ENCODE measurements at regions not wholly inside any gene's neighbourhood (a gene's known extent, or its start where the extent isn't known, plus 50 kb on each side); places are given as distances from the start of the nearest gene placed in this dataset.

DNA sequence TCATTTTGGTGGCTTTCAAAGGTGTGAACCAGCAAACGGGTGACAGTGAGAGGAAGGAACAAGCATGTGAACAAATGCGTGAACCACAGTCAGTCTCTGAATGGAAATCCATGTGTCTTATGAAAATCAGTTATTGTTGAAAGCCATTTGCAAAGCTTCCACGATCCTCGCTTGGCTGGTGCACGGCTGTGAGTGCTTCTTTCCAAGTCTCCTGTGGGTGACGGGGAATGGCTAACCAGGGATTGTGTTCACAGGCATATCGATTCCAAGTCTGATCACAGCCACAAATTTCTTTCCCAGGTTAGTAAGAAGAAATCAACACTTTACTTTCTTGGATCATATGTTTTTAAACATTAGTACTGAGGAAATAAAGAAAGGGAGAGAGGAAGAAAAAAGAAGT lies 556.9 kb upstream of the RBFOX1 start:
- Histone ChIP-seq H3K4me3 (no peak overlapping the region), H3K27me3 (replicated peaks in 1 of 7) (no peaks in the 10 kb centered on the region), H3K27ac (no peak overlapping the region), H3K36me3 (no peaks in the 10 kb centered on the region), H3K4me1 (no peaks in the 10 kb centered on the region), H3K9me3 (peaks cover 0 to 4% (median 0%) of the 10 kb centered on the region in 8 donors)
- 86 to 90% (median 87%) methylated on average over 7 of the region's 7 CpGs for WGBS, 5 donors
- DNase-seq: no peak
- intact Hi-C loops (cut with DNase I; ENCODE audit: low total_unique reads): no loop called here
- TF ChIP-seq, protein P1, sequence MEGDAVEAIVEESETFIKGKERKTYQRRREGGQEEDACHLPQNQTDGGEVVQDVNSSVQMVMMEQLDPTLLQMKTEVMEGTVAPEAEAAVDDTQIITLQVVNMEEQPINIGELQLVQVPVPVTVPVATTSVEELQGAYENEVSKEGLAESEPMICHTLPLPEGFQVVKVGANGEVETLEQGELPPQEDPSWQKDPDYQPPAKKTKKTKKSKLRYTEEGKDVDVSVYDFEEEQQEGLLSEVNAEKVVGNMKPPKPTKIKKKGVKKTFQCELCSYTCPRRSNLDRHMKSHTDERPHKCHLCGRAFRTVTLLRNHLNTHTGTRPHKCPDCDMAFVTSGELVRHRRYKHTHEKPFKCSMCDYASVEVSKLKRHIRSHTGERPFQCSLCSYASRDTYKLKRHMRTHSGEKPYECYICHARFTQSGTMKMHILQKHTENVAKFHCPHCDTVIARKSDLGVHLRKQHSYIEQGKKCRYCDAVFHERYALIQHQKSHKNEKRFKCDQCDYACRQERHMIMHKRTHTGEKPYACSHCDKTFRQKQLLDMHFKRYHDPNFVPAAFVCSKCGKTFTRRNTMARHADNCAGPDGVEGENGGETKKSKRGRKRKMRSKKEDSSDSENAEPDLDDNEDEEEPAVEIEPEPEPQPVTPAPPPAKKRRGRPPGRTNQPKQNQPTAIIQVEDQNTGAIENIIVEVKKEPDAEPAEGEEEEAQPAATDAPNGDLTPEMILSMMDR (IDR thresholded peaks at IDR 0.05 in 8 of 11, conservative IDR thresholded peaks at IDR 0.05 in 3 of 11): no peak
- TF ChIP-seq POLR2A (IDR thresholded peaks at IDR 0.05): no peak
- TF ChIP-seq POLR2AphosphoS5 (IDR thresholded peaks at IDR 0.05): no peak

DNA sequence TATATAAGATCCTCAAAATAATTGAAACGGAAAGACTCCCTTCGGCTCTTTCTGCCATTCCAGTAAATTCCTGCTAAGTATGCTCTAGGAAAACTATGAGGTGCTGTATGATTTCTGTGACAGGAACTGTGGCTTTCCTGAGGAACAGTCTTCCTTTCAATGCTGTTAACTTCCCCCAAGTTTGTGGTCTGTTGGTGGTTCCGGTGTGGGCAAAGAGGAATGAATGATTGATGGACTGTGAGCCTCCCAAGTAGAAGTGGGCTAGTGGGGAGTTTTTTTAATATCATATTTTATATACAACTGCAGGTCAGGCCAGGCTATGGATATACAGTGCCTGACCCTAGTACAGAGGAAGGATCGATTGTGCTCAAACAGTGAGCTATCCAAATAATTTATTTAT lies 560.7 kb upstream of the RBFOX1 start:
- 17 to 39% (median 21%) methylated on average over 4 of the region's 4 CpGs for WGBS, 5 donors
- TF ChIP-seq, protein P1 (IDR thresholded peaks at IDR 0.05 in 8 of 11, conservative IDR thresholded peaks at IDR 0.05 in 3 of 11): no peak
- no peak for TF ChIP-seq POLR2A (IDR thresholded peaks at IDR 0.05)
- Histone ChIP-seq H3K27ac (no peak overlapping the region), H3K4me1 (no peaks in the 10 kb centered on the region), H3K36me3 (no peaks in the 10 kb centered on the region), H3K9me3 (no peaks in the 10 kb centered on the region), H3K27me3 (replicated peaks in 1 of 7) (no peaks in the 10 kb centered on the region), H3K4me3 (no peak overlapping the region)
- DNase-seq: no peak
- intact Hi-C loops (cut with DNase I; ENCODE audit: low total_unique reads): no loop called here

DNA sequence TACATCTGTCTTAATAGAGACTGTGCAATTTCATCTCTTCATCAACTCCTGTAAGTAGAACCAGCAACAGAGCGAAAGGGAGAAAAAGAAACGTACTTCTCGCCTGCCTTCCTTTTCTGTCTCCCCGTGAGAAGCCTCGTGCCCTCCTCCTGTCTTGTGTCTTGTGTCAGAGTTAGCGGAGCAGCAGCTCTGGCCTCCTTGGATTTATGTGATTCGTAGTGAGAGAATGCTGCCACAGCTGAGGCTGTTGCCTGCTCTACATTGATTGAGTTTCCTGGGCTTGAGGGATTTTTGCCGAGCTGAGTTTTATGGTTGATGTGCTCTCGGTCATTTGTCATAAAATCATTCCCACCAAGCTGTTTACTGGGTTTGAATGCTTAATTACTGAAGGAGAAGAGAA lies 579.1 kb upstream of the RBFOX1 start:
- DNase-seq: no peak
- 64 to 74% (median 72%) methylated on average over 9 of the region's 9 CpGs for WGBS, 5 donors
- intact Hi-C loops (cut with DNase I; ENCODE audit: low total_unique reads): no loop called here
- Histone ChIP-seq H3K36me3 (no peaks in the 10 kb centered on the region), H3K4me1 (no peaks in the 10 kb centered on the region), H3K9me3 (peaks cover 0 to 7% (median 0%) of the 10 kb centered on the region in 8 donors), H3K27ac (no peak overlapping the region), H3K27me3 (replicated peaks in 1 of 7) (no peaks in the 10 kb centered on the region), H3K4me3 (no peak overlapping the region)
- TF ChIP-seq, protein P1 (IDR thresholded peaks at IDR 0.05 in 8 of 11, conservative IDR thresholded peaks at IDR 0.05 in 3 of 11): no peak
- no peak for TF ChIP-seq POLR2AphosphoS5 (IDR thresholded peaks at IDR 0.05)
- TF ChIP-seq POLR2A (IDR thresholded peaks at IDR 0.05): no peak

DNA sequence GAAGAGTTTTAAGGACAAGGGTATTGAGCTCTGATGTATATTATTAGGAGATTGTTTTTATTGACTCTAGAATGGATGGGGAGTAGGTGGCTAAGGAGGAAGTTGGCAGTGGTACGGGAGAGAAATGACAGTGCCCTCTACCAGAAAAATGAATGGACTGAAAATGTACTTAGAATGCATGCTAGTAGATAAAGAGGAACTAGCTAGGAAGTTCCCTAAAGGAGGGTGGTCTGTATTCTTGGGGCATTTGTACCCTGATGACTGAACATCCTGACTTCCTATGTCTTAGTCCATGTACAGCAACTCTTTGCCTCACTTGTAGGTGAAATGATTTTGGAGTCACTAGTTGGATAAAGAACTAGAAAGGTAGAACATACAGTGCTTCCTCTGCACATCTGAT lies 581.5 kb upstream of the RBFOX1 start:
- TF ChIP-seq POLR2AphosphoS5 (IDR thresholded peaks at IDR 0.05) (no peak), POLR2A (IDR thresholded peaks at IDR 0.05) (no peak)
- TF ChIP-seq, protein P1 (IDR thresholded peaks at IDR 0.05 in 8 of 11, conservative IDR thresholded peaks at IDR 0.05 in 3 of 11): no peak
- DNase-seq: no peak
- H3K4me1 ChIP-seq: no peaks in the 10 kb centered on the region
- peak overlapping the region in 3 of 8 donors; percentile 25 to 41 (median 37) for H3K27ac ChIP-seq
- peaks cover 0 to 4% (median 0%) of the 10 kb centered on the region in 8 donors for H3K9me3 ChIP-seq
- no peaks in the 10 kb centered on the region for H3K27me3 ChIP-seq (replicated peaks in 1 of 7)
- intact Hi-C loops (cut with DNase I; ENCODE audit: low total_unique reads): no loop called here
- H3K36me3 ChIP-seq: no peaks in the 10 kb centered on the region
- no peak overlapping the region for H3K4me3 ChIP-seq
- 17 to 31% (median 21%) methylated on average over 1 of the region's 1 CpG for WGBS, 5 donors
